HUES48 (cell line): ENCODE measurements at regions not wholly inside any gene's neighbourhood (a gene's known extent, or its start where the extent isn't known, plus 50 kb on each side); places are given as distances from the start of the nearest gene placed in this dataset.

Experiments used
- H3K27ac ChIP-seq: one replicate; pipeline ENCODE4 v1.7.0; 2013; ENCODE audit warnings: low read depth, low read length, inconsistent platforms
- H3K27me3 ChIP-seq: 2 replicates; pipeline ENCODE4 v1.6.1; 2013; ENCODE audit warnings: mild to moderate bottlenecking, low read length; ENCODE audit not compliant: control insufficient read depth, insufficient read depth
- H3K36me3 ChIP-seq: 2 replicates; pipeline ENCODE4 v1.6.1; 2013; ENCODE audit warnings: low read length; ENCODE audit not compliant: control insufficient read depth, insufficient read depth
- H3K4me1 ChIP-seq: 2 replicates; pipeline ENCODE4 v1.6.1; 2013; ENCODE audit warnings: mild to moderate bottlenecking, low read length; ENCODE audit not compliant: control insufficient read depth, insufficient read depth
- H3K4me3 ChIP-seq: 2 replicates; pipeline ENCODE4 v1.5.1; 2013; ENCODE audit warnings: mild to moderate bottlenecking, low read depth, low read length
- H3K9ac ChIP-seq: 2 replicates; pipeline ENCODE4 v1.6.1; 2013; ENCODE audit warnings: mild to moderate bottlenecking, low read depth, low read length, moderate library complexity
- H3K9me3 ChIP-seq: 2 replicates; pipeline ENCODE4 v1.6.1; 2013; ENCODE audit warnings: low read length; ENCODE audit not compliant: control insufficient read depth, insufficient read depth

DNA sequence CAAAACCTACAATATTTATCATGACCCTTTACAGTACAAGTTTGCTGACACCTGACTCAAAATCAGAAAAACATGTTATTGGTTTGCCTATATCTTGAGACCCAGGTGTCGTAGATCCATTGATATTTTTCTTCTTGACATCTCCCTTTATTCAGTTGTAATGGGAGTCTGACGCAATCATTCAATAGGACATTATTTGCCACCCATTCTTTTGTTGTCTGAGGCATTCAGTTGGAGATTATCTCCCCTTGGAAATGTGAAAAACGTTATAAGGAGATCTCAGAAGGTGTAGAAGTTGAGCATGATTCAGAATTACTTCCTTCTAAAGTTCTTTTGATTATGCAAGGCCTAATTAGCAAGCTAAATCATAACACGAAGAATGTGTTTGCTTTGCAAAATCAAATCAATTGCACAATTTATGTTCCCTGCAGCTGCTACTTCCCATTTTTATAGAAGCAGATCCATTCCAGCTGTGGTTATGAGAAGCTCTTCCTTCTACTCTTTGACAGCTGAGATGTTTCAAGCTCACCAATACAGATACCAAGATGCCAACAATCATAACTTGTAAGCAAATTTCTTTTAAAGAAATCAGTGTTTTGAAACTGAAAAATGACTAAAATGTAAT, 228.2 kb upstream of the SYT1 start:
- Histone ChIP-seq H3K4me3 (no peak overlapping the region), H3K36me3 (no peaks in the 10 kb centered on the region), H3K27me3 (peaks cover 2% of the 10 kb centered on the region; the same call in 1 of the 2 replicates), H3K27ac (no peak overlapping the region), H3K9ac (no peak overlapping the region), H3K9me3 (no peaks in the 10 kb centered on the region), H3K4me1 (peaks cover 11% of the 10 kb centered on the region; the same call in 1 of the 2 replicates)

DNA sequence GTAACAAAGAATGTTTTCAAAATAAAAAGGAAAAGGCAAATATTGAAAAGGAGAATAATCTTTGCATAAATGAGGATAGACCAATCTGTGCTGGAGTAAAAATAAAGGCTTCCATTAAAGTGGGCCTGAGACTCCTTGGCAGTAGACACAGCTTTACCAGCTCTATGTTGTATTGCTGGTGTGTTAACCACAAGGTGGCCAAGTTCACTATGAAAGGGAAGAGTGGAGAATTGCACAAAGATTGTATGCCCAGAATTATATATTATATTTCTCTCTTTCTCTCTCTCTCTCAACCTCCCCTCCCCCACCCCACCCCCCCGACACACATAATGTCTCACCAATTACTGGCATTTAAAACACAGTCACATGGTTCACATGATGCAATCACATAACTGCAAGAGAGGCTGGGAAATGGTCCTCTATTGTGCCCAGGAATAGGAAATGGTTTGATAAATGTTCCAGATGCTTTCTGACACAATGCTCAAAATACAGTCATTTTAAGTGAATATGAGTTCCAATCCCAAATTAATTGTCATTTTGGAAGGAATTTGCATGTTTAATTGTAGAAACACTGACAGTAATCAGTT, 222.6 kb upstream of the SYT1 start:
- Histone ChIP-seq H3K9me3 (no peaks in the 10 kb centered on the region), H3K4me1 (peaks cover under 1% of the 10 kb centered on the region; the same call in 1 of the 2 replicates), H3K36me3 (no peaks in the 10 kb centered on the region), H3K27me3 (peaks cover 26% of the 10 kb centered on the region), H3K27ac (no peak overlapping the region), H3K4me3 (no peak overlapping the region), H3K9ac (no peak overlapping the region)

DNA sequence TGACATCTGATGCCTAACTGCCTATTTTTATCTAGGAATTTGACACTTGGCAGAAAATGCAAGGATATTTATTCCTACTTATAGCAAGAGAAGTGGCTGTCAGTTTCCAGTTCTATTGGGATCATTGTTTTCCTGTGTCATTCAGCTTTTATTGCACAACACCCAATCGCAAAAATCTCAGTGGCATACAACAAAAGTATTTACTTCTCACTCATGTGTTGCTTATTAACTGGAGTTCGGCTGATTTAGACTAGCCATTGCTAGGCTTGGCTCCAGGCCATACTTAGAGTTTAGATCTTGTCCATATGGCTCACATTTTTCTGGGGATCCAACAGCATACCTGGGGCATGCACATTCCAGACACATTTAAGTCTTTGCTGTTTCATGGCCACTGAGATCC, 218.6 kb upstream of the SYT1 start:
- no peak overlapping the region for H3K9ac ChIP-seq
- no peak overlapping the region for H3K27ac ChIP-seq
- no peaks in the 10 kb centered on the region for H3K9me3 ChIP-seq
- no peaks in the 10 kb centered on the region for H3K4me1 ChIP-seq
- no peaks in the 10 kb centered on the region for H3K36me3 ChIP-seq
- no peak overlapping the region for H3K4me3 ChIP-seq
- H3K27me3 ChIP-seq: peaks cover 50% of the 10 kb centered on the region

DNA sequence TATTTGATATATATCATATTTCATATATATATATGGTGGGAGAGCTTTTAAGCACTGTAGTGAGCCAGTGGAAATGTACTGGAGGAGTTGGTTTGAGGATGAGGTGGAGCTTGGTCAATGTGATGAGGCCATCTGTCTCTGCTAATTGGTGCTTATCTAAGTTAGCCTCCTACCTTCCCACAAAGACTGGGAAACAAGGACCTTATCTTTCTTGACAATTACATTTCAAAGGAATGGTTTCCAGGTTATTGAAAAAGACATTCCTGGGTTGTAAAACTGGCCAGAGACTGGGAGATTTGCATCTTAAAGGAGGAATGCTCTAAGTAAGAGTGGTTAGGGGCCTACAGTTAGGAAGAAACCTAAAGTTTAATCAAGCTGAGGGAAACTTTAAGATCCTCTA, 212.8 kb upstream of the SYT1 start:
- no peak overlapping the region for H3K4me3 ChIP-seq
- no peak overlapping the region for H3K9ac ChIP-seq
- no peaks in the 10 kb centered on the region for H3K36me3 ChIP-seq
- H3K27me3 ChIP-seq: peaks cover 84% of the 10 kb centered on the region
- H3K4me1 ChIP-seq: no peaks in the 10 kb centered on the region
- H3K27ac ChIP-seq: no peak overlapping the region
- H3K9me3 ChIP-seq: no peaks in the 10 kb centered on the region

DNA sequence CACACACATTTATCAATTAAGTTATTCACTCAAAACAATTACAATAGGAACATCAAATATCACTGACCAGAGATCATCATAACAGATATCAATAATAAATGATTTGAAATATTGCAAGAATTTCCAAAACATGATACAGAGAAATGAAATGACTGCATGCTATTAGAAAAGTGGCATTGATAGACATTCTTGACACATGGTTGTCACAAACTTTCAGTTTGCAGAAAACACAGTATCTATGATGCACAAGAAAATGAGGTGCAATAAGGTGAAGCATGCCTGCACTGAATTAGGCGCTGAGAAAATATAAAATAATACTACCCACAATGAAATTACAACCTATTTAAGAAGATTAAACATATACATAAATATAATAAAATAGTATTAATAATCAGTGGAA, 198.0 kb upstream of the SYT1 start:
- no peak overlapping the region for H3K27ac ChIP-seq
- H3K27me3 ChIP-seq: no peaks in the 10 kb centered on the region; the same call in 1 of the 2 replicates
- no peak overlapping the region for H3K4me3 ChIP-seq
- no peaks in the 10 kb centered on the region for H3K4me1 ChIP-seq
- no peaks in the 10 kb centered on the region for H3K9me3 ChIP-seq
- H3K36me3 ChIP-seq: no peaks in the 10 kb centered on the region
- H3K9ac ChIP-seq: no peak overlapping the region

DNA sequence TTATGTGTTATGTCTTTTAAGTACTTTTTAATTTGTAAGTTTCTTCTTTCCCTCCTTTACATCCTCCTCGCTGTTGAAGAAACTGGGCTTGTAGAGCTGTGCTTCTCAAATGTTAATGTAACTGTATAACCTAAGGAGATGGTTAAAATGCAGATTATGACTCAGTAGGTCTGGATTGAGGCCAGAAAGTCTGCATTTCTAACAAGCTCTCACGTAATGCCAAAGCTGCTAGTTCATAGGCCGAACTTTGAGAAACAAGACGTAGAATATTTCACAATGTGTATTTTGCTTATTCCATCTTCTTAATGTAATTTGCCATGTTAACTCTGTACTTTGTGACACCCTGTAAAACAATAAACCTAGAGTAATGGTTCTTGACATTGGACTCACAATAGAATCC, 193.3 kb upstream of the SYT1 start:
- Histone ChIP-seq H3K27ac (no peak overlapping the region), H3K4me1 (no peaks in the 10 kb centered on the region), H3K27me3 (no peaks in the 10 kb centered on the region), H3K9me3 (no peaks in the 10 kb centered on the region), H3K9ac (no peak overlapping the region), H3K4me3 (no peak overlapping the region), H3K36me3 (no peaks in the 10 kb centered on the region)

DNA sequence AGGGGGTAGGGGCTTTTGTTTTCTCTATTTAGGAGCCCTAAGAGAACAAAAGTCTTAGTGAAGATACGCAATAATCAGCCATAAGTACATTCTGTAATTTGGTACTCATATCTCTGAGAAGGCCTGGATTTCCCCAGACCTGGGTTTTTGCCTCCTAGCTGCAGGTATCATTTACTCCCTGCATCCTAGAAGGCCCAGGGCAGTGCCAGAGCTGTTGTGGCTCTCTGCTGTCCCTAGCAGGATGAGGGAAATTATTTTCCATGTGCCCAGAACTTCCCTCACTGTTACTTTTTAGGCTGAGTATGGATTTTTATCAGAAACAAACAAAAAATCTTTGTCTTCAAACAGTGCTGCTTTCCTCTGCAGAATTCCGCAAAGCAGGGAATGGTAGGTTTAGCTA, 192.5 kb upstream of the SYT1 start:
- Histone ChIP-seq H3K36me3 (no peaks in the 10 kb centered on the region), H3K9me3 (no peaks in the 10 kb centered on the region)

DNA sequence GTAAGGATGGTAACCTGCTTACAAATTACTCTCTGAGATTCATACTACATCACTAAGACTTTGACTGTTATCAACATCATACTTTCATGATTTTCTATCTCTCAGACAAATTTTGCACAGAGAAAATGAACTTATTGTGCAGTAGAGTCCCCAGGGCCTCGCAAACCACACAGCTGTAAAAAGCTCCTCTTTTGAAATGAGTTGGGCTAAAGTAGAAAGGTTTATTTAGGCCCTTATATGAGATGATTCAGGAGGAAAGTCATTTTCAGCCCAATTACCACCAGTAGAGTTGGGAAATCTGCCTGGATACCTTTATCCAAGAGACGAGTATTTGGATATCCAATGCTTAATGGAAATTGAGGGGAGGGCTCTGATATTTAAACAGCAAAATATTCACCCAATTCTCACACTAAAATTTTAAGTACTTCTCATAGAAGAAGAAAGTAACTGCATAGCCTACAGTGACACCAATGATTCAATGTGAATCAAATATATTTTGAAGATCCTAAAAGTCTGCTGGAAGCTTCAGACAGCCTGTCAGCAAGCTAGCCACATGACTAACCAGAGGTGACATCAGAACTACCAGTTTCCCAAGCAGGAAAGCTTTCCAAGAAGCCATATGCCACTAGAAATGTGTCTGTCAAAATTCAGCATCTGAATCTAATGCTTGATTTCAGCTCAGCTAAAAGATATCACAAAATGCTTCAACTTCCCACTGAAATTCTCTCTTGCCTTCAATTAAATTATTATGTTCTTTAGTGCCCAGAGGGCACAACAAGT, 190.1 kb upstream of the SYT1 start:
- H3K27ac ChIP-seq: no peak overlapping the region
- no peaks in the 10 kb centered on the region for H3K9me3 ChIP-seq
- no peaks in the 10 kb centered on the region for H3K36me3 ChIP-seq

More for the DNA sequence above, 192.5 kb upstream of the SYT1 start:
- H3K27me3 ChIP-seq: no peaks in the 10 kb centered on the region
- no peak overlapping the region for H3K27ac ChIP-seq
- H3K4me3 ChIP-seq: no peak overlapping the region
- H3K9ac ChIP-seq: no peak overlapping the region
- no peaks in the 10 kb centered on the region for H3K4me1 ChIP-seq

DNA sequence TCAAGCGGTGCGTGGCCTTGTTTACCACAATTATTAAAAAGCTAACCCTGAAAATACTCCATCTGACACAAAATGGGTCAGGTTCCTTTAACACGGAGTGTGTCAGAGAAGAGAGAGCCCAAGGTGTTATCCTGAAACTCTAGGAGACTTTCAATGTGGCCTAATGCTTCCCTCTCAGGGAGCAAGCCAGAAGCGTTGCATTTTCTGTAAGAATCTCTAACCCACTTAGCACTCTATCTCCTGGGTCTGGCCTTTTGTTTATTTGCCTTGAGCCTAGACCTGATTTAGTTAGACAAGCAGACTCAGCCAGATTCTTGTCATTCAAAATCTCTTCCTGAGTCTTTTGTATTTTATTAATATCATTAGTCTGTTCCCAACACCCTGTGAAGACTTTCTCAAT, 184.0 kb upstream of the SYT1 start:
- Histone ChIP-seq H3K9me3 (no peaks in the 10 kb centered on the region), H3K9ac (no peak overlapping the region), H3K36me3 (no peaks in the 10 kb centered on the region), H3K27ac (no peak overlapping the region), H3K4me1 (no peaks in the 10 kb centered on the region), H3K4me3 (no peak overlapping the region), H3K27me3 (no peaks in the 10 kb centered on the region)

More for the DNA sequence above, 190.1 kb upstream of the SYT1 start:
- H3K4me3 ChIP-seq: no peak overlapping the region
- H3K27me3 ChIP-seq: no peaks in the 10 kb centered on the region
- H3K9ac ChIP-seq: no peak overlapping the region
- H3K4me1 ChIP-seq: no peaks in the 10 kb centered on the region

DNA sequence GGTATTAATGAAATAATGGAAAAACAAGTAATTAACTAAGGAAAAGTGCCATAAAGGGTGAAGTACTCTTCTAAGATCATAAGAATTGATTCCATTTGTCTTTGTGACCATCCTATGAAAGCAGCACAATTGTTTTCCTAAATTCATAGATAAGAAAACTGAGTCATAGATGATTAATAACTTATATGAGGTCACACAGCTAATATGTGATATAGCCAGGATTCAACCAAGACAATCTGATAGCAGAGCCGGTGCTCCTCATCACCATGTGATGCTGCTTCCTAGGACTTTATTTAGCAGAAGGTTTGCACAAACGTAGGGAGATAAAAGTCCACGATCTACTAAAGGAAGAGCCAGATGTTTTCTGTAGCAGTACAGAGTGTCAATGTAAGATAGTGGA, 181.5 kb upstream of the SYT1 start:
- Histone ChIP-seq H3K9ac (no peak overlapping the region), H3K4me3 (no peak overlapping the region), H3K4me1 (no peaks in the 10 kb centered on the region), H3K9me3 (no peaks in the 10 kb centered on the region), H3K36me3 (no peaks in the 10 kb centered on the region), H3K27ac (no peak overlapping the region), H3K27me3 (no peaks in the 10 kb centered on the region)

DNA sequence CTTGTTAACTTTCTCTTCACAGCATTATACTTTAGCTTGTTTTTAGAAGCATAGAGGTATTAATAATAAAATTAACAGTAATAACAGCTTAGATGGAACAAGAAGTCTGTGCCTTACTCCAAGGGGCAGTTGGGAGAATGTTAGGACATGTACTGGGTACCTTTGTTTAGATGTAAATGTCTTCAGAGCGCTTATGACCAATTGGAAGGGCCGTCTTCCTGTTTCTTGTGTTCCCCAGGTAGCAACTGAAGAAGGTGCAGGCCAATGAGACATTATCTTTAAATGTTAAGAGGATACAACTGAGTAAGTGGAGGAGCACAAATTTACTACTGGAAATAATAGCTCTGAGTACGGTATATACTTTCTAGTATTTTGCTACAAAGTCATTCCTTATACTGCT, 180.9 kb upstream of the SYT1 start:
- Histone ChIP-seq H3K9ac (no peak overlapping the region), H3K36me3 (no peaks in the 10 kb centered on the region), H3K9me3 (no peaks in the 10 kb centered on the region), H3K4me1 (no peaks in the 10 kb centered on the region), H3K27me3 (no peaks in the 10 kb centered on the region), H3K27ac (no peak overlapping the region), H3K4me3 (no peak overlapping the region)
